Erythroblast (primary cell): ENCODE measurements at regions not wholly inside any gene's neighbourhood (a gene's known extent, or its start where the extent isn't known, plus 50 kb on each side); places are given as distances from the start of the nearest gene placed in this dataset.

Experiments
- GATA1 ChIP-seq: IDR thresholded peaks from 2 replicates; pipeline ENCODE4 v1.6.1; 2011; ENCODE audit warnings: low read depth, mild to moderate bottlenecking, control low read depth, low read length, moderate library complexity
- POLR2A ChIP-seq: IDR thresholded peaks from 2 replicates; pipeline ENCODE4 v1.6.1; 2011; ENCODE audit warnings: mild to moderate bottlenecking, low read length

GRCh38 chr7:142327628-142328405, 70.0 kb upstream of the PRSS58 start:
- no peak for TF ChIP-seq POLR2A
- TF ChIP-seq GATA1: no peak
